H1 (cell line): ENCODE measurements at regions not wholly inside any gene's neighbourhood (a gene's known extent, or its start where the extent isn't known, plus 50 kb on each side); places are given as distances from the start of the nearest gene placed in this dataset.

ENCODE experiments used
- CTCF ChIA-PET: fragments of 300-600 bp; sonication (Branson Sonifier 250); formaldehyde crosslinking; loops from one replicate; lab custom pipeline; 2021; ENCODE audit not compliant: partially characterized antibody; lab: Charles Lee
- POLR2A ChIA-PET: fragments of 300-600 bp; sonication (Branson Sonifier 250); formaldehyde crosslinking; loops from one replicate; lab custom pipeline; 2021; ENCODE audit warnings: inconsistent platforms; ENCODE audit not compliant: partially characterized antibody; lab: Charles Lee
- DNase-seq, 2 experiments: peaks; one replicate each; pipeline versions ENCODE4 v3.0.0 to v3.0.0-alpha.2; 2010 to 2022; ENCODE audit warnings: low spot score in 2 of 2, low read depth in 1 of 2, mixed read lengths in 1 of 2
- FAIRE-seq: peaks from 2 replicates; lab custom pipeline; 2011; peaks lifted over from hg19 to GRCh38; lab: Jason Lieb, UNC
- H2AFZ ChIP-seq: 2 replicates; pipeline ENCODE4 v1.8.1; 2012; ENCODE audit warnings: low read length, inconsistent platforms
- H2AK5ac ChIP-seq: 2 replicates; pipeline ENCODE4 v1.6.1; 2013; ENCODE audit warnings: low read depth, low read length
- H2BK120ac ChIP-seq: replicated peaks from 2 replicates; pipeline ENCODE3; 2013; ENCODE audit warnings: low read depth, low read length, inconsistent platforms
- H2BK12ac ChIP-seq: 2 replicates; pipeline ENCODE4 v1.6.1; 2013; ENCODE audit warnings: low read depth, low read length
- H2BK15ac ChIP-seq: 2 replicates; pipeline ENCODE4 v1.6.1; 2013; ENCODE audit warnings: low read length
- H2BK20ac ChIP-seq: 2 replicates; pipeline ENCODE4 v1.6.1; 2013; ENCODE audit warnings: low read length
- H2BK5ac ChIP-seq: 2 replicates; pipeline ENCODE4 v1.6.1; 2013; ENCODE audit warnings: low read depth, low read length
- H3K14ac ChIP-seq: 2 replicates; pipeline ENCODE4 v1.6.1; 2013; ENCODE audit warnings: inconsistent platforms; ENCODE audit not compliant: insufficient read length
- H3K18ac ChIP-seq: 2 replicates; pipeline ENCODE4 v1.6.1; 2013; ENCODE audit warnings: low read length; ENCODE audit errors: extremely low read depth
- H3K23ac ChIP-seq: 2 replicates; pipeline ENCODE4 v1.6.1; 2013; ENCODE audit warnings: inconsistent platforms; ENCODE audit not compliant: insufficient read length
- H3K23me2 ChIP-seq: 2 replicates; pipeline ENCODE4 v1.6.1; 2013; ENCODE audit warnings: low read depth, low read length
- H3K27ac ChIP-seq: 2 replicates; pipeline ENCODE4 v1.6.1; 2011; ENCODE audit warnings: low read depth, low read length, inconsistent platforms
- H3K27me3 ChIP-seq, 4 experiments: replicated peaks in 1 of 4; 1 replicate in 1 of 4; 2 replicates in 3 of 4; pipeline versions ENCODE4 v1.6.1 to v1.8.1; 2011 to 2013; ENCODE audit warnings: low read length in 3 of 4, mild to moderate bottlenecking in 3 of 4, inconsistent platforms in 2 of 4, mixed read lengths in 2 of 4, moderate library complexity in 1 of 4; ENCODE audit not compliant: control insufficient read depth in 3 of 4, insufficient read depth in 3 of 4; ENCODE audit errors: extremely low read depth in 1 of 4
- H3K36me3 ChIP-seq, 4 experiments: 2 replicates each; pipeline versions ENCODE4 v1.6.1 to v1.8.1; 2011 to 2013; ENCODE audit warnings: mild to moderate bottlenecking in 4 of 4, low read length in 3 of 4, moderate library complexity in 2 of 4, control low read depth in 1 of 4, inconsistent platforms in 1 of 4; ENCODE audit not compliant: insufficient read depth in 4 of 4, control insufficient read depth in 2 of 4
- H3K4ac ChIP-seq: replicated peaks from 2 replicates; pipeline ENCODE3; 2013; ENCODE audit warnings: low read length, low read depth, mixed read lengths, inconsistent platforms; ENCODE audit not compliant: insufficient read length
- H3K4me1 ChIP-seq, 4 experiments: replicated peaks in 1 of 4; 1 replicate in 1 of 4; 2 replicates in 3 of 4; pipeline versions ENCODE4 v1.6.1 to v1.8.1; 2011 to 2013; ENCODE audit warnings: low read length in 3 of 4, inconsistent platforms in 2 of 4, mixed read lengths in 1 of 4; ENCODE audit not compliant: insufficient read depth in 4 of 4, control insufficient read depth in 3 of 4
- H3K4me2 ChIP-seq, 2 experiments: 2 replicates each; pipeline versions ENCODE4 v1.6.1 to v1.8.1; 2011 to 2013; ENCODE audit warnings: low read depth in 2 of 2, low read length in 2 of 2, control low read depth in 1 of 2, inconsistent platforms in 1 of 2, mild to moderate bottlenecking in 1 of 2; ENCODE audit not compliant: insufficient read depth in 1 of 2
- H3K4me3 ChIP-seq, 4 experiments: fragments of 200-600, 300-600 bp in 1 of 4; sonication (generic), shearing (Covaris generic), sonication (Bioruptor Twin) in 1 of 4; 2 replicates each; pipeline versions ENCODE4 v1.5.1 to v1.8.1; 2011 to 2016; ENCODE audit warnings: low read length in 4 of 4, low read depth in 3 of 4, control low read depth in 2 of 4, inconsistent platforms in 2 of 4, mild to moderate bottlenecking in 2 of 4, mixed read lengths in 1 of 4, moderate library complexity in 1 of 4; ENCODE audit not compliant: insufficient read depth in 2 of 4; ENCODE audit errors: extremely low read depth in 1 of 4
- H3K56ac ChIP-seq: replicated peaks from 2 replicates; pipeline ENCODE3; 2013; ENCODE audit warnings: low read depth, mild to moderate bottlenecking, mixed read lengths, low read length, inconsistent platforms; ENCODE audit not compliant: insufficient read length
- H3K79me1 ChIP-seq: 2 replicates; pipeline ENCODE4 v1.6.1; 2013; ENCODE audit warnings: low read depth, low read length, control low read depth
- H3K79me2 ChIP-seq, 2 experiments: 2 replicates each; pipeline versions ENCODE4 v1.6.1 to v1.8.1; 2012 to 2013; ENCODE audit warnings: low read length in 2 of 2, mild to moderate bottlenecking in 2 of 2, inconsistent platforms in 1 of 2; ENCODE audit not compliant: insufficient read depth in 2 of 2, control insufficient read depth in 1 of 2
- H3K9ac ChIP-seq, 4 experiments: replicated peaks in 1 of 4; 1 replicate in 1 of 4; 2 replicates in 3 of 4; pipeline versions ENCODE4 v1.6.1 to v1.8.1; 2011 to 2013; ENCODE audit warnings: low read depth in 3 of 4, low read length in 3 of 4, control low read depth in 2 of 4, mild to moderate bottlenecking in 2 of 4, moderate library complexity in 2 of 4, inconsistent platforms in 1 of 4; ENCODE audit errors: extremely low read depth in 1 of 4
- H3K9me3 ChIP-seq, 2 experiments: 2 replicates each; pipeline versions ENCODE4 v1.6.1 to v1.8.1; 2012 to 2013; ENCODE audit warnings: mild to moderate bottlenecking in 2 of 2, moderate library complexity in 2 of 2, control low read depth in 1 of 2, inconsistent platforms in 1 of 2, low read depth in 1 of 2, low read length in 1 of 2, mixed read lengths in 1 of 2; ENCODE audit not compliant: insufficient read depth in 2 of 2
- H4K20me1 ChIP-seq, 2 experiments: replicated peaks in 1 of 2; 2 replicates each; pipeline versions ENCODE3 to v1.8.1; 2011 to 2013; ENCODE audit warnings: inconsistent platforms in 2 of 2, low read length in 2 of 2, mild to moderate bottlenecking in 1 of 2; ENCODE audit not compliant: insufficient read depth in 2 of 2, control insufficient read depth in 1 of 2
- H4K5ac ChIP-seq: 2 replicates; pipeline ENCODE4 v1.6.1; 2013; ENCODE audit warnings: low read length, low read depth, mixed read lengths, inconsistent platforms; ENCODE audit not compliant: insufficient read length
- H4K8ac ChIP-seq: 2 replicates; pipeline ENCODE4 v1.8.0; 2013; ENCODE audit warnings: mild to moderate bottlenecking, moderate library complexity, low read length, inconsistent platforms; ENCODE audit not compliant: insufficient read depth; ENCODE audit errors: extremely low read depth
- H4K91ac ChIP-seq: replicated peaks from 2 replicates; pipeline ENCODE3; 2013; ENCODE audit warnings: low read length, mixed read lengths, inconsistent platforms; ENCODE audit not compliant: insufficient read length
- BACH1 ChIP-seq: IDR thresholded peaks from 2 replicates; pipeline ENCODE4 v1.6.1; 2012; ENCODE audit warnings: low read length, improper control_type of control experiment
- CBX8 ChIP-seq: fragments of 300-800, 300-1000 bp; sonication (generic); IDR thresholded peaks from 2 replicates; pipeline ENCODE4 v1.7.1; 2016; ENCODE audit warnings: low read depth, low read length, borderline replicate concordance
- CEBPB ChIP-seq: IDR thresholded peaks from 2 replicates; pipeline ENCODE4 v1.6.1; 2012; ENCODE audit warnings: low read depth, low read length
- EZH2 ChIP-seq: fragments of 200-600 bp; sonication (generic); IDR thresholded peaks from 2 replicates; pipeline ENCODE4 v1.7.1; 2012; ENCODE audit warnings: low read depth, mild to moderate bottlenecking, moderate library complexity, low read length, inconsistent platforms; ENCODE audit not compliant: severe bottlenecking
- FOSL1 ChIP-seq: IDR thresholded peaks from 2 replicates; pipeline ENCODE4 v1.6.1; 2011; ENCODE audit warnings: mild to moderate bottlenecking, low read depth, low read length, moderate library complexity; ENCODE audit not compliant: insufficient read depth
- KDM1A ChIP-seq: fragments of 200-600, 300-600 bp; sonication (generic); IDR thresholded peaks from 2 replicates; pipeline ENCODE4 v1.7.1; 2016; ENCODE audit warnings: mild to moderate bottlenecking, low read length, borderline replicate concordance
- POLR2AphosphoS5 ChIP-seq: IDR thresholded peaks from 2 replicates; pipeline ENCODE4 v1.6.1; 2011; ENCODE audit warnings: low read depth, low read length
- RFX5 ChIP-seq: IDR thresholded peaks from 2 replicates; pipeline ENCODE4 v1.6.1; 2011; ENCODE audit warnings: low read depth, low read length, improper control_type of control experiment, borderline replicate concordance
- RNF2 ChIP-seq: fragments of 200-900, 300-1000 bp; sonication (generic); IDR thresholded peaks from 2 replicates; pipeline ENCODE4 v1.7.1; 2016; ENCODE audit warnings: borderline replicate concordance, low read depth, mild to moderate bottlenecking, antibody characterized with exemption, low read length; ENCODE audit not compliant: poor library complexity, severe bottlenecking; ENCODE audit errors: missing control alignments
- SIX5 ChIP-seq: IDR thresholded peaks from 2 replicates; pipeline ENCODE4 v1.6.1; 2011; ENCODE audit warnings: mild to moderate bottlenecking, low read depth, low read length
- TAF7 ChIP-seq: optimal IDR thresholded peaks from 2 replicates; pipeline ENCODE3; 2011; ENCODE audit warnings: low read depth, mild to moderate bottlenecking, inconsistent platforms, low read length, moderate library complexity, borderline replicate concordance
- ZNF274 ChIP-seq: IDR thresholded peaks from 2 replicates; pipeline ENCODE4 v1.7.0; 2012; ENCODE audit warnings: low read length, borderline replicate concordance; ENCODE audit errors: extremely low read depth
- WGBS, 2 experiments: shearing (Covaris generic) in 1 of 2; methylation state at CpG; one replicate each; pipeline versions ENCODE4 v1.1.6 to v1.1.7; 2013 to 2015; ENCODE audit warnings: low lambda C conversion rate in 2 of 2, mixed read lengths in 2 of 2, inconsistent platforms in 1 of 2, low coverage in 1 of 2, missing lambda C conversion rate in 1 of 2; ENCODE audit not compliant: insufficient replicate concordance in 2 of 2, insufficient coverage in 1 of 2, insufficient read length in 1 of 2; ENCODE audit errors: extremely low coverage in 1 of 2, missing lambda C conversion rate in 1 of 2; 5-methylcytosine and 5-hydroxymethylcytosine counted together
- TF ChIP-seq, protein P1 (sequence below): IDR thresholded peaks from 2 replicates; pipeline ENCODE4 v1.6.1; 2011; ENCODE audit warnings: low read length, improper control_type of control experiment
- TF ChIP-seq, protein P2 (sequence below): IDR thresholded peaks from 2 replicates; pipeline ENCODE4 v1.6.1; 2012; ENCODE audit warnings: inconsistent platforms

DNA sequence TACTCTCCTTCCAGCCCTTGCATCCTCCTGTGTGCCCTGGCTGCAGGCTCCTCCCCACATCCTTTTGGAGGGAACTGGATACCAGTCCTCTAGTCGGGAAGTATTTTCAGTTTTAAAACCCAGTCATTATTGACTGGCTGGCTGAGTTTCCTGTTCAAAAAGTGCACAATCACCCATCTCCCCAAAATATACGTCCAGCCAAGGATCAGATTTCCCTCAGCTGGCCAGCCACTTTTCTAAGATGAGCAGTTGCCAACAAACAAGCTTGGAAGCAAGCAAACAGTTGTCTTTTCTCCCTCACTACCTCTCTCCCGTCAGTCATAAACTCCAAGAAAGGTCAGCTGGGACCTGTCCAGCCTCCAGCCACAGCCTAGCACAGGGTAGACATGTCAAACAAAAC lies 147.7 kb upstream of the GALNT15 start:
- Histone ChIP-seq H3K27me3 (no peaks in the 10 kb centered on the region), H3K9me3 (peaks cover 0 to 9% of the 10 kb centered on the region in 2 experiments; a peak in 1 of 4 replicates), H3K23me2 (no peaks in the 10 kb centered on the region), H4K8ac (no peak overlapping the region), H2BK20ac (no peak overlapping the region), H4K20me1 (no peaks in the 10 kb centered on the region), H3K4me1 (no peaks in the 10 kb centered on the region), H3K79me2 (no peaks in the 10 kb centered on the region), H3K4me2 (no peak overlapping the region), H3K4ac (no peak overlapping the region), H3K18ac (no peak overlapping the region), H3K23ac (no peak overlapping the region), H2AFZ (no peak overlapping the region), H2BK15ac (no peak overlapping the region), H4K5ac (no peak overlapping the region), H3K56ac (no peak overlapping the region), H3K79me1 (no peaks in the 10 kb centered on the region), H3K36me3 (no peaks in the 10 kb centered on the region), H3K27ac (no peak overlapping the region), H2BK12ac (no peak overlapping the region), H3K14ac (no peak overlapping the region), H2BK120ac (no peak overlapping the region), H3K4me3 (no peak overlapping the region), H2AK5ac (no peak overlapping the region), H2BK5ac (no peak overlapping the region), H3K9ac (no peak overlapping the region), H4K91ac (no peak overlapping the region)
- 76% methylated on average over 2 of the region's 3 CpGs; no CpG with 5 or more reads in 1 of the 2 experiments for WGBS, 2 experiments
- ChIA-PET CTCF (interaction anchor here (0.6 kb wide), 1 partner anchor 189 kb away, joined by 3 read pairs; no protein-coding TSS in a partner anchor), POLR2A (no interaction called here)
- DNase-seq (no peak), FAIRE-seq (no peak)
- TF ChIP-seq CBX8 (no peak), KDM1A (no peak), TAF7 (no peak), SIX5 (no peak), POLR2AphosphoS5 (no peak), RFX5 (no peak), RNF2 (no peak), CEBPB (no peak), FOSL1 (no peak), EZH2 (no peak), ZNF274 (no peak), BACH1 (no peak)
- TF ChIP-seq, protein P1, sequence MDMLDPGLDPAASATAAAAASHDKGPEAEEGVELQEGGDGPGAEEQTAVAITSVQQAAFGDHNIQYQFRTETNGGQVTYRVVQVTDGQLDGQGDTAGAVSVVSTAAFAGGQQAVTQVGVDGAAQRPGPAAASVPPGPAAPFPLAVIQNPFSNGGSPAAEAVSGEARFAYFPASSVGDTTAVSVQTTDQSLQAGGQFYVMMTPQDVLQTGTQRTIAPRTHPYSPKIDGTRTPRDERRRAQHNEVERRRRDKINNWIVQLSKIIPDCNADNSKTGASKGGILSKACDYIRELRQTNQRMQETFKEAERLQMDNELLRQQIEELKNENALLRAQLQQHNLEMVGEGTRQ: no peak
- TF ChIP-seq, protein P2, sequence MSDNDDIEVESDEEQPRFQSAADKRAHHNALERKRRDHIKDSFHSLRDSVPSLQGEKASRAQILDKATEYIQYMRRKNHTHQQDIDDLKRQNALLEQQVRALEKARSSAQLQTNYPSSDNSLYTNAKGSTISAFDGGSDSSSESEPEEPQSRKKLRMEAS: no peak
